ENCODE measurements at regions not wholly inside any gene's neighbourhood (a gene's known extent, or its start where the extent isn't known, plus 50 kb on each side); places are given as distances from the start of the nearest gene placed in this dataset.

DNA sequence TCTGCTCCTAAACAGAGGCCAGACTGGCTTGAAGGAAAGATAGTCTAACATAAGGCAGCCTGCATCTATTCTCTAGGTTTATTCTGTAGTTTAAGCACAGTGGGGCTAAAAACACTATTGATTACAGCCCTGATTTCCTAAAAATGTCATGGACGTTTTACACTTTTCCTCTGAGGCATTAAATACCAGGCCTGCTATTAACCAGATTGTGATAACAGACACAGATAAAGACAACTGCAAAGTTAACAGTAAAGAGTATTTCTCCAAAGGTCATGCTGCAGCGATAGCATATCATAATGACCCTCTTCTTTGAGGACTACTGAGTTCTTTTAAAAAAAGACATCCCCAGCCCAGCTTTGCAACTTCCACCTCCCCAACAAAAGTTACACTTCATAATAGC, 59.6 kb upstream of the MON1B start:
- no peaks in the 10 kb centered on the region for H4K20me1 ChIP-seq (ENCODE audit: insufficient read depth, low read length)
- H3F3A ChIP-seq (ENCODE audit: insufficient read depth, low read length): no peaks in the 10 kb centered on the region
- H3K4me1 ChIP-seq (ENCODE audit: insufficient read depth, low read length, severe bottlenecking): no peaks in the 10 kb centered on the region
- H3K27me3 ChIP-seq (ENCODE audit: insufficient read depth, low read length): no peaks in the 10 kb centered on the region
- no peaks in the 10 kb centered on the region for H3K9me3 ChIP-seq (ENCODE audit: low read length)
- no peak overlapping the region for H3K27ac ChIP-seq (ENCODE audit: low read depth, low read length, poor library complexity, severe bottlenecking)
- TF ChIP-seq EZH2 (IDR thresholded peaks at IDR 0.05; ENCODE audit: borderline replicate concordance, low read length) (no peak), CTCF (IDR thresholded peaks at IDR 0.05; ENCODE audit: low read length) (no peak)
- H3K9ac ChIP-seq (ENCODE audit: low read length): no peak overlapping the region
- no peaks in the 10 kb centered on the region for H3K79me2 ChIP-seq (ENCODE audit: insufficient read depth, low read length)
- no peak overlapping the region for H3K4me2 ChIP-seq (ENCODE audit: low read length)
- H3K36me3 ChIP-seq (ENCODE audit: insufficient read depth, low read length): no peaks in the 10 kb centered on the region
- H3K4me3 ChIP-seq (ENCODE audit: low read depth, low read length, poor library complexity, severe bottlenecking): no peak overlapping the region
- H2AFZ ChIP-seq (ENCODE audit: low read length): no peak overlapping the region
- H3K9me2 ChIP-seq (ENCODE audit: low read depth, low read length): no peaks in the 10 kb centered on the region

DNA sequence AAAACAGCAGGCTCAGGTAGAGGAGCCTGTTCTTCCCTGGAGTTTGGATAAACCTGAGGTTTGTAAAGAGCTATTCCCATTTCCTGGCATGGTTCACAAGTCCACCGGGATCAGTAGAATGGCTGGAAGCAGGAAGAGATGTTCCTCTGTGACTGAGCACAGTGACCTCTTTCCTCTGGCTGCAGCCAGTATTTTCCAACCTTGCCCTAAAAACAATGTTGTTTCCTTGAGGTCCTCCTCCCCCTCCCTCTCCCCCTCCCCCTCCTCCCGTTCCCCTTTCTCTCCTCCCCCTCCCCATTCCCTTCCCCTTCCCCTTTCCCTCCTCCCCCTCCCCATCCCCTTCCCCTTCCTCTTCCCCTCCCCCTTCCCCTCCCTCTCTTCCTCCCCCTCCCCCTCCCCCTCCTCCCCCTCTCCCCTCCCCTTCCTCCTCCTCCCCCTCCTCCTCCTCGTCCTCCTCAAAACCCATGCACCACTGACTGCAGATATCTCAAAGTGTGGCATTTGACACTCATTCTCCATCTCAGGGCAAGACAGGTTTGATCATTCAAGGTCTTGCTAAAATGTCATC, 58.9 kb upstream of the MON1B start:
- Histone ChIP-seq H3K36me3 (ENCODE audit: insufficient read depth, low read length) (no peaks in the 10 kb centered on the region), H3K4me3 (ENCODE audit: low read depth, low read length, poor library complexity, severe bottlenecking) (no peak overlapping the region), H3K9ac (ENCODE audit: low read length) (no peak overlapping the region), H3K79me2 (ENCODE audit: insufficient read depth, low read length) (no peaks in the 10 kb centered on the region), H2AFZ (ENCODE audit: low read length) (no peak overlapping the region), H3K27ac (ENCODE audit: low read depth, low read length, poor library complexity, severe bottlenecking) (no peak overlapping the region), H3K9me2 (ENCODE audit: low read depth, low read length) (no peaks in the 10 kb centered on the region), H3K27me3 (ENCODE audit: insufficient read depth, low read length) (no peaks in the 10 kb centered on the region), H3K4me2 (ENCODE audit: low read length) (no peak overlapping the region), H4K20me1 (ENCODE audit: insufficient read depth, low read length) (no peaks in the 10 kb centered on the region), H3K4me1 (ENCODE audit: insufficient read depth, low read length, severe bottlenecking) (no peaks in the 10 kb centered on the region), H3K9me3 (ENCODE audit: low read length) (no peaks in the 10 kb centered on the region), H3F3A (ENCODE audit: insufficient read depth, low read length) (no peaks in the 10 kb centered on the region)
- no peak for TF ChIP-seq EZH2 (IDR thresholded peaks at IDR 0.05; ENCODE audit: borderline replicate concordance, low read length)
- TF ChIP-seq CTCF (IDR thresholded peaks at IDR 0.05; ENCODE audit: low read length): no peak

- H3K4me2 ChIP-seq (ENCODE audit: low read length): no peak overlapping the region
- H2AFZ ChIP-seq (ENCODE audit: low read length): no peak overlapping the region
- no peaks in the 10 kb centered on the region for H3K36me3 ChIP-seq (ENCODE audit: insufficient read depth, low read length)
- no peaks in the 10 kb centered on the region for H3F3A ChIP-seq (ENCODE audit: insufficient read depth, low read length)
- H3K27me3 ChIP-seq (ENCODE audit: insufficient read depth, low read length): no peaks in the 10 kb centered on the region
- TF ChIP-seq EZH2 (IDR thresholded peaks at IDR 0.05; ENCODE audit: borderline replicate concordance, low read length): no peak
- TF ChIP-seq CTCF (IDR thresholded peaks at IDR 0.05; ENCODE audit: low read length): no peak
- H3K79me2 ChIP-seq (ENCODE audit: insufficient read depth, low read length): no peaks in the 10 kb centered on the region
- H3K4me1 ChIP-seq (ENCODE audit: insufficient read depth, low read length, severe bottlenecking): no peaks in the 10 kb centered on the region
- no peaks in the 10 kb centered on the region for H3K9me2 ChIP-seq (ENCODE audit: low read depth, low read length)
- H3K27ac ChIP-seq (ENCODE audit: low read depth, low read length, poor library complexity, severe bottlenecking): no peak overlapping the region
- no peaks in the 10 kb centered on the region for H4K20me1 ChIP-seq (ENCODE audit: insufficient read depth, low read length)
- no peak overlapping the region for H3K4me3 ChIP-seq (ENCODE audit: low read depth, low read length, poor library complexity, severe bottlenecking)
- no peak overlapping the region for H3K9ac ChIP-seq (ENCODE audit: low read length)
- no peaks in the 10 kb centered on the region for H3K9me3 ChIP-seq (ENCODE audit: low read length)
Observed at GRCh38 chr16:77133706-77134105, 57.3 kb upstream of the MON1B start.

Measured in OCI-LY1 (cell line).